ENCODE measurements at regions not wholly inside any gene's neighbourhood (a gene's known extent, or its start where the extent isn't known, plus 50 kb on each side); places are given as distances from the start of the nearest gene placed in this dataset.

DNA sequence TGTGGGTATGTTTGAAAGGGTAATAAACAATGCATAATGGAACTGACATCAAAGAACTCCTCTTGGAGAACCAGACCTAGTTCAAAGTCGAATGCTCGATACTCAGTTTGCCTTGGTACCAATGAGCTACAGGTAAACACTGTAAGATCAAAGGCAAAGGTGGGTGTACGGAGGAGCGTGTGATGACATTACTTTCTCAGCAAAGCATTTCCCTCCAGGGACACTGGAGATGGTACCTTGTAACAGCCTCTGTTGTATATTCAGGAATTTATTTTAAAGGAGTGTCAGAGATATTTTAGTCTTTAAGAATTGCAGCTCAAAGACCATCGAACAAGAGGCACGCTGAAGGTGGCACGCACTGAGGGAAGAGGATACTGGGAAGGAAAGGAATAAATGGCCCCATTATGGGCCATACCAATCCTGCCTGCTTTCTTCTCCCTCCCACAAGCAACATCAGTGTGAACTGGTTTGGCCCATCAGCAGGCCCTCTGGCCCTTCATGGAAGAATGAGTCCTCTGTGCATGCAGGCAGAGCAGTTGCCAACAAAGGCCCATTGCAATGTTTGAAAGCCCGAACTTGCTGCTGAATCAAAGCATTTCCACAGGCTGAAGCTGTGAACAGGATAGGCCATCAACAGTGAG is 410.2 kb downstream of the ACTL7B start (continued):
- TF ChIP-seq MEF2D (CRISPR knock-in tag; IDR thresholded peaks at IDR 0.05), result peak; percentile 32; the same call in 1 of the 2 replicates
- TF ChIP-seq, protein P1, sequence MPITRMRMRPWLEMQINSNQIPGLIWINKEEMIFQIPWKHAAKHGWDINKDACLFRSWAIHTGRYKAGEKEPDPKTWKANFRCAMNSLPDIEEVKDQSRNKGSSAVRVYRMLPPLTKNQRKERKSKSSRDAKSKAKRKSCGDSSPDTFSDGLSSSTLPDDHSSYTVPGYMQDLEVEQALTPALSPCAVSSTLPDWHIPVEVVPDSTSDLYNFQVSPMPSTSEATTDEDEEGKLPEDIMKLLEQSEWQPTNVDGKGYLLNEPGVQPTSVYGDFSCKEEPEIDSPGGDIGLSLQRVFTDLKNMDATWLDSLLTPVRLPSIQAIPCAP (CRISPR knock-in tag; IDR thresholded peaks at IDR 0.05; ENCODE audit: low read depth), result no peak
- peak; percentile 59 for TF ChIP-seq SKI (IDR thresholded peaks at IDR 0.05; ENCODE audit: partially characterized antibody)
- no peak for TF ChIP-seq HCFC1 (IDR thresholded peaks at IDR 0.05; ENCODE audit: low read depth, low read length)
- no peak for TF ChIP-seq ELF4 (CRISPR knock-in tag; IDR thresholded peaks at IDR 0.05; ENCODE audit: borderline replicate concordance)
- 0 out of 2 replicates have a peak, but pooled peaks have one; percentile 68 for TF ChIP-seq ZFP1 (CRISPR knock-in tag; IDR thresholded peaks at IDR 0.05)
- TF ChIP-seq ZNF615 (CRISPR knock-in tag; IDR thresholded peaks at IDR 0.05; ENCODE audit: borderline replicate concordance), result no peak
- peak in 1 of 2 experiments; percentile 94; a peak in 2 of 4 replicates for TF ChIP-seq KLF16 (CRISPR knock-in tag; IDR thresholded peaks at IDR 0.05)
- TF ChIP-seq MTA1 (CRISPR knock-in tag; IDR thresholded peaks at IDR 0.05; ENCODE audit: borderline replicate concordance), result no peak; the same call in 1 of the 2 replicates
- TF ChIP-seq, protein P2, sequence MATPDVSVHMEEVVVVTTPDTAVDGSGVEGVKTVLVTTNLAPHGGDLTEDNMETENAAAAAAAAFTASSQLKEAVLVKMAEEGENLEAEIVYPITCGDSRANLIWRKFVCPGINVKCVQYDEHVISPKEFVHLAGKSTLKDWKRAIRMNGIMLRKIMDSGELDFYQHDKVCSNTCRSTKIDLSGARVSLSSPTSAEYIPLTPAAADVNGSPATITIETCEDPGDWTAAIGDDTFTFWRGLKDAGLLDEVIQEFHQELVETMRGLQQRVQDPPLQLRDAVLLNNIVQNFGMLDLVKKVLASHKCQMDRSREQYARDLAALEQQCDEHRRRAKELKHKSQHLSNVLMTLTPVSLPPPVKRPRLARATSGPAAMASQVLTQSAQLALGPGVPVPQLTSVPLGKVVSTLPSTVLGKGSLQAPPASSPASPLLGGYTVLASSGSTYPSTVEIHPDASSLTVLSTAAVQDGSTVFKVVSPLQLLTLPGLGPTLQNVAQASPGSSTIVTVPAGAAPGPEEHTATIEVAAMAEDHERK (CRISPR knock-in tag; IDR thresholded peaks at IDR 0.05; ENCODE audit: low read depth), result no peak
- TF ChIP-seq, protein P3, sequence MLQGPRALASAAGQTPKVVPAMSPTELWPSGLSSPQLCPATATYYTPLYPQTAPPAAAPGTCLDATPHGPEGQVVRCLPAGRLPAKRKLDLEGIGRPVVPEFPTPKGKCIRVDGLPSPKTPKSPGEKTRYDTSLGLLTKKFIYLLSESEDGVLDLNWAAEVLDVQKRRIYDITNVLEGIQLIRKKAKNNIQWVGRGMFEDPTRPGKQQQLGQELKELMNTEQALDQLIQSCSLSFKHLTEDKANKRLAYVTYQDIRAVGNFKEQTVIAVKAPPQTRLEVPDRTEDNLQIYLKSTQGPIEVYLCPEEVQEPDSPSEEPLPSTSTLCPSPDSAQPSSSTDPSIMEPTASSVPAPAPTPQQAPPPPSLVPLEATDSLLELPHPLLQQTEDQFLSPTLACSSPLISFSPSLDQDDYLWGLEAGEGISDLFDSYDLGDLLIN (CRISPR knock-in tag; IDR thresholded peaks at IDR 0.05; ENCODE audit: borderline replicate concordance), result no peak
- peak; percentile 81 for TF ChIP-seq ZBTB7B (CRISPR knock-in tag; IDR thresholded peaks at IDR 0.05)
- no peak for TF ChIP-seq GTF3A (CRISPR knock-in tag; conservative IDR thresholded peaks at IDR 0.05)
- TF ChIP-seq RCOR2 (CRISPR knock-in tag; IDR thresholded peaks at IDR 0.05), result peak; percentile 82
- TF ChIP-seq NKX3-1 (CRISPR knock-in tag; IDR thresholded peaks at IDR 0.05), result no peak
- no peak for TF ChIP-seq CAMTA2 (CRISPR knock-in tag; IDR thresholded peaks at IDR 0.05; ENCODE audit: borderline replicate concordance)
- no peak for TF ChIP-seq ZNF432 (CRISPR knock-in tag; IDR thresholded peaks at IDR 0.05; ENCODE audit: borderline replicate concordance)
- TF ChIP-seq IKZF5 (CRISPR knock-in tag; IDR thresholded peaks at IDR 0.05), result peak; percentile 78; the same call in 1 of the 2 replicates
- TF ChIP-seq ARNT2 (CRISPR knock-in tag; IDR thresholded peaks at IDR 0.05; ENCODE audit: low read depth), result no peak
- TF ChIP-seq, protein P4, sequence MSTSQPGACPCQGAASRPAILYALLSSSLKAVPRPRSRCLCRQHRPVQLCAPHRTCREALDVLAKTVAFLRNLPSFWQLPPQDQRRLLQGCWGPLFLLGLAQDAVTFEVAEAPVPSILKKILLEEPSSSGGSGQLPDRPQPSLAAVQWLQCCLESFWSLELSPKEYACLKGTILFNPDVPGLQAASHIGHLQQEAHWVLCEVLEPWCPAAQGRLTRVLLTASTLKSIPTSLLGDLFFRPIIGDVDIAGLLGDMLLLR (CRISPR knock-in tag; IDR thresholded peaks at IDR 0.05), result no peak
- peak; percentile 98 for TF ChIP-seq GATAD2A (CRISPR knock-in tag; IDR thresholded peaks at IDR 0.05)
- no peak for TF ChIP-seq ZFP82 (CRISPR knock-in tag; IDR thresholded peaks at IDR 0.05; ENCODE audit: borderline replicate concordance)
- no peak for TF ChIP-seq ZNF737 (CRISPR knock-in tag; IDR thresholded peaks at IDR 0.05; ENCODE audit: borderline replicate concordance)

All from HepG2 (cell line).